Glomerular visceral epithelial cell (primary cell): ENCODE measurements at regions not wholly inside any gene's neighbourhood (a gene's known extent, or its start where the extent isn't known, plus 50 kb on each side); places are given as distances from the start of the nearest gene placed in this dataset.

Source experiments
- DNase-seq: peaks from one replicate; pipeline ENCODE4 v3.0.0-alpha.2; 2016; ENCODE audit errors: extremely low spot score

GRCh38 chr12:113521708-113522107, 50.0 kb upstream of the LHX5 start:
- DNase-seq: no peak
